OCI-LY3 (cell line): ENCODE measurements at regions not wholly inside any gene's neighbourhood (a gene's known extent, or its start where the extent isn't known, plus 50 kb on each side); places are given as distances from the start of the nearest gene placed in this dataset.

Experiments used
- H2AFZ ChIP-seq: fragments of 200-600, 300-600 bp; shearing (Covaris generic); 2 replicates; pipeline ENCODE4 v1.6.0; 2014; ENCODE audit warnings: antibody characterized with exemption, low read depth, low read length
- H3K27ac ChIP-seq: fragments of 200-600, 300-600 bp; sonication (generic); 2 replicates; pipeline ENCODE4 v1.5.1; 2014; ENCODE audit warnings: mild to moderate bottlenecking, low read length, moderate library complexity, mixed read lengths
- H3K27me3 ChIP-seq: fragments of 200-600, 300-600 bp; sonication (generic); 2 replicates; pipeline ENCODE4 v1.6.1; 2014; ENCODE audit warnings: low read depth, low read length, mixed read lengths
- H3K36me3 ChIP-seq: fragments of 200-600, 300-600 bp; sonication (generic); replicated peaks from 2 replicates; pipeline ENCODE3; 2014; ENCODE audit warnings: low read depth, low read length, mixed read lengths
- H3K4me1 ChIP-seq: fragments of 300-600, 200-600 bp; sonication (generic); 2 replicates; pipeline ENCODE4 v1.6.1; 2014; ENCODE audit warnings: low read length, mixed read lengths
- H3K4me2 ChIP-seq: fragments of 200-600, 300-600 bp; sonication (generic); 2 replicates; pipeline ENCODE4 v1.6.1; 2014; ENCODE audit warnings: low read length, mixed read lengths
- H3K4me3 ChIP-seq: fragments of 300-600, 200-600 bp; sonication (generic); 2 replicates; pipeline ENCODE4 v1.5.1; 2014; ENCODE audit warnings: antibody characterized with exemption, mild to moderate bottlenecking, low read length, moderate library complexity
- H3K79me2 ChIP-seq: fragments of 300-600, 200-600 bp; shearing (Covaris generic); 2 replicates; pipeline ENCODE4 v1.6.1; 2014; ENCODE audit warnings: mild to moderate bottlenecking, low read length, mixed read lengths
- H3K9ac ChIP-seq: fragments of 300-600, 200-600 bp; shearing (Covaris generic); 2 replicates; pipeline ENCODE4 v1.6.0; 2014; ENCODE audit warnings: mild to moderate bottlenecking, low read length, moderate library complexity
- H3K9me3 ChIP-seq: fragments of 200-600, 300-600 bp; shearing (Covaris generic); 2 replicates; pipeline ENCODE4 v1.6.1; 2014; ENCODE audit warnings: low read length, mixed read lengths; ENCODE audit not compliant: insufficient read depth
- H4K20me1 ChIP-seq: fragments of 200-600, 300-600 bp; sonication (generic); 2 replicates; pipeline ENCODE4 v1.6.1; 2016; ENCODE audit warnings: low read length, mixed read lengths; ENCODE audit not compliant: insufficient read depth
- CTCF ChIP-seq: fragments of 200-600, 300-600 bp; sonication (generic); IDR thresholded peaks from 2 replicates; pipeline ENCODE4 v1.5.1; 2014; ENCODE audit warnings: antibody characterized with exemption, low read length, low read depth
- EZH2phosphoT487 ChIP-seq: fragments of 200-600 bp; shearing (Covaris generic); IDR thresholded peaks from 2 replicates; pipeline ENCODE4 v1.6.1; 2018; ENCODE audit warnings: antibody characterized with exemption, mixed run types, low read depth

- Histone ChIP-seq H3K9ac (no peak overlapping the region), H3K4me2 (no peak overlapping the region), H3K36me3 (no peaks in the 10 kb centered on the region), H3K27me3 (no peaks in the 10 kb centered on the region), H3K9me3 (no peaks in the 10 kb centered on the region), H3K79me2 (no peaks in the 10 kb centered on the region), H3K27ac (no peak overlapping the region), H4K20me1 (no peaks in the 10 kb centered on the region), H3K4me1 (peaks cover 5% of the 10 kb centered on the region), H3K4me3 (no peak overlapping the region), H2AFZ (no peak overlapping the region)
- TF ChIP-seq CTCF (no peak), EZH2phosphoT487 (no peak)
Measured at GRCh38 chr4:31083456-31083855, 363.3 kb downstream of the PCDH7 start.

- TF ChIP-seq CTCF (no peak), EZH2phosphoT487 (no peak)
- no peaks in the 10 kb centered on the region for H3K36me3 ChIP-seq
- H3K4me1 ChIP-seq: peaks cover 14% of the 10 kb centered on the region
- H3K4me2 ChIP-seq: no peak overlapping the region
- no peak overlapping the region for H3K9ac ChIP-seq
- H3K27ac ChIP-seq: no peak overlapping the region
- no peak overlapping the region for H2AFZ ChIP-seq
- no peaks in the 10 kb centered on the region for H3K79me2 ChIP-seq
- no peaks in the 10 kb centered on the region for H3K9me3 ChIP-seq
- H3K27me3 ChIP-seq: no peaks in the 10 kb centered on the region
- H4K20me1 ChIP-seq: no peaks in the 10 kb centered on the region
- no peak overlapping the region for H3K4me3 ChIP-seq
Measured at GRCh38 chr4:31084806-31085416, 364.7 kb downstream of the PCDH7 start.

- H3K4me2 ChIP-seq: no peak overlapping the region
- no peak overlapping the region for H3K9ac ChIP-seq
- no peaks in the 10 kb centered on the region for H3K9me3 ChIP-seq
- H3K79me2 ChIP-seq: no peaks in the 10 kb centered on the region
- H4K20me1 ChIP-seq: no peaks in the 10 kb centered on the region
- H3K36me3 ChIP-seq: no peaks in the 10 kb centered on the region
- H3K4me3 ChIP-seq: no peak overlapping the region
- no peak overlapping the region for H3K27ac ChIP-seq
- H2AFZ ChIP-seq: no peak overlapping the region
- no peaks in the 10 kb centered on the region for H3K27me3 ChIP-seq
- H3K4me1 ChIP-seq: peaks cover 14% of the 10 kb centered on the region
- no peak for TF ChIP-seq CTCF
- TF ChIP-seq EZH2phosphoT487: no peak
Measured at GRCh38 chr4:31085689-31086088, 365.5 kb downstream of the PCDH7 start.

- Histone ChIP-seq H3K9ac (no peak overlapping the region), H3K4me2 (no peak overlapping the region), H3K36me3 (no peaks in the 10 kb centered on the region), H3K27ac (no peak overlapping the region), H3K27me3 (no peaks in the 10 kb centered on the region), H3K9me3 (no peaks in the 10 kb centered on the region), H3K4me1 (peaks cover 14% of the 10 kb centered on the region), H4K20me1 (no peaks in the 10 kb centered on the region), H3K4me3 (no peak overlapping the region), H3K79me2 (no peaks in the 10 kb centered on the region), H2AFZ (no peak overlapping the region)
- TF ChIP-seq EZH2phosphoT487 (no peak), CTCF (no peak)
Measured at GRCh38 chr4:31086756-31087330, 366.7 kb downstream of the PCDH7 start.
